ENCODE measurements at regions not wholly inside any gene's neighbourhood (a gene's known extent, or its start where the extent isn't known, plus 50 kb on each side); places are given as distances from the start of the nearest gene placed in this dataset.
"Not testable (repeated sequence)": the region's sequence is repeated elsewhere in the genome, so short reads cannot be mapped to it uniquely, and the experiment has no call there.

DNA sequence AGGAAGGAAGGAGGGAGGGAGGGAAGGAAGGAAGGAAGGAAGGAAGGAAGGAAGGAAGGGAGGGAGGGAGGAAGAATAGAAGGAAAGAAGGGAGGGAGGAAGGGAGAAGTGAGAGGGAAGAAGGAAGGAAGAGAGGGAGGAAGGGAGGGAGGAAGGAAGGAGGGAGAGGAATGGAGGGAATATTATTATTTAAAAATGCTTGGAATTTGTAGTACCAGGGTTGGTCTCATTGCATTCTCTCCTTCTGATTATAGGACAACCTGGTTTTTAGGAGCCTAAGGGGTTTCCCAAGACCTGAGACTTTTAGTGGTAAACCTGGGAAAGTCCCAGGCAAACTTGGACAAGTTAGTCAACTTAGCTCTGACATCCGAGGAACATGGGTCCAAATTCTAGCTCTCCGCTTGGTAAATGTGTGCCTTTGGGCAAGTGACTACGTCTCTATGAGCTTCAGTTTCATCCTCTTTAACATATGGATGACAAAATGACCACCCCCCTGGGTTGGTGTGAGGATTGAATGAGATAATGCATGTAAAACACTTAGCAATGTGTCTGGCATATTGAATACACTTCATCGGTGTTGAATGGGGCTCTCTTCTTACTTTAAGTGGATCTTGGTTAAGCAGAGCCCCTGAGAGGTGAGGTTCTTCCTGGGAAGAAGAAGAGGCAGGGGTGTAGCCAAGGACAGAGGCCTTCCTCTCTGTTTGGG is 690.7 kb upstream of the TBX3 start:
- DNase-seq: no peak
- in situ Hi-C loops (cut with MboI; ENCODE audit: low pct_unique_long_range_greater_than_20kb, low sequenced_read_pairs): no loop called here

DNA sequence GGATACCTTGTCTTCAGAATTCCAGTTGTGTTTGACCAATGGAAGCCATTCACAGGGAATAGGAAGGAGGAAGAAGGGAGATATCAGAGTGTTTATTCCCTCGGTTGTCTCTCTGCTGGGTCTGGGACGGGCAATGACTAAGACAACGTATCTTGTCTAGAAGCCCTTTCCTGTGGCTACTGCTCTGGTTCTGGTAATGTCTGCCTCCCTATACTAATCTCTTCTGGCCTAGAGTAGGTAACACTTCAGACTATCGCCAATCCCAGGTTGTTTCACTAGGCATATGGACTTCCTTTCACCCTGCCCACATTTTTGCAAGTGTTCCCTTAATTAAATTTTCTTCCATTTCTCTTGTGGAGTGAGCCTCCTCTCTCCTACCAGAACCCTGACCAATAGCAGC is 687.7 kb upstream of the TBX3 start:
- in situ Hi-C loops (cut with MboI; ENCODE audit: low pct_unique_long_range_greater_than_20kb, low sequenced_read_pairs): no loop called here
- DNase-seq: no peak

DNA sequence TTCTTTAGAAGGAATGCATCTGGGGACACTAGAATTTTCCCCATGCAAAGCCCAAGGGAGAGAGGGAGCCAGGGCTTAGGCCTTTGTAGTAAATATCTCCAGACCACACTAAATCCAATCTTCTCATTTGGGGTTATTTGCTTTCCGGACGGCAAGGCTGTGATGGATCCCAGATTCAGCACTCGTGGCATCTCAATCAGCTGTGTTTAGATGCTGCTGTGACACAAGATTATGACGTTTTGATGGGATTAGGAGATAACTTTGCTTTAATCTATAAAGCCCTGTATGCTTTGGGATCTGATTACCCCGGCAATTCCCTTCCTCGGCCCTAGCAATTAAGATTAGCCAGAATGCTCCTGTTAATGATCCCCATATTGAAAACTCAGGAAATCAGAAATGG is 686.7 kb upstream of the TBX3 start:
- no peak for DNase-seq
- in situ Hi-C loops (cut with MboI; ENCODE audit: low pct_unique_long_range_greater_than_20kb, low sequenced_read_pairs): no loop called here

DNA sequence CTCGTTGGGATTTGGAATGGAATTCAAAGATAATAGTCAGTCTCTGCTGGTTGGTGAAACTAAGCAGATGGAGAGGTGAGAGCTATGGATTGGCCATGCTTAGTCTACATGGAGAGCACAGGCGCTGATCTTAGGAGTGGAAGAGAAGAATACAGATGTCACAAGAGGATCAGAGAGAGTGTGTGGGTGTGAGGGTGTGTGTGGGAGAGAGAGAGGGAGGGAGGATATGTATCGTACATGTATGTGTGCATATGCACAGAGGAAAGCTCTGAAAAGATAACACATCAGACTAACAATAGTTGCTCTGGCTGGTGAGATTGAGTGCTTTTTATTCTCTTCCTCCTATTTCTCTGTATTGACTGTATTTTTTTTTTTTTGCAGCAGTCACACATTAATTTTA is 686.2 kb upstream of the TBX3 start:
- in situ Hi-C loops (cut with MboI; ENCODE audit: low pct_unique_long_range_greater_than_20kb, low sequenced_read_pairs): no loop called here

DNA sequence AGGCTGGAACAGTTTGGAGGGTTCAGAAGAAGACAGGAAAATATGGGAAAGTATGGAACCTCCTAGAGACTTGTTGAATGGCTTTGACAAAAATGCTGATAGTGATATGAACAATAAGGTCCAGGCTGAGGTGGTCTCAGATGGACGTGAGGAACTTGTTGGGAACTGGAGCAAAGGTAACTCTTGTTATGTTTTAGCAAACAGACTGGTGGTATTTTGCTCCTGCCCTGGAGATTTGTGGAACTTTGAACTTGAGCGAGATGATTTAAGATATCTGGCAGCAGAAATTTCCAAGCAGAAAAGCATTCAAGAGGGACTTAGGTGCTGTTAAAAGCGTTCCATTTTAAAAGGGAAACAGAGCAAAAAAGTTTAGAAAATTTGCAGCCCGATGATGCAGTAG is 682.3 kb upstream of the TBX3 start:
- DNase-seq; in situ Hi-C loops (cut with MboI; ENCODE audit: low pct_unique_long_range_greater_than_20kb, low sequenced_read_pairs): not testable (repeated sequence)

More for the DNA sequence above, 686.2 kb upstream of the TBX3 start:
- no peak for DNase-seq

DNA sequence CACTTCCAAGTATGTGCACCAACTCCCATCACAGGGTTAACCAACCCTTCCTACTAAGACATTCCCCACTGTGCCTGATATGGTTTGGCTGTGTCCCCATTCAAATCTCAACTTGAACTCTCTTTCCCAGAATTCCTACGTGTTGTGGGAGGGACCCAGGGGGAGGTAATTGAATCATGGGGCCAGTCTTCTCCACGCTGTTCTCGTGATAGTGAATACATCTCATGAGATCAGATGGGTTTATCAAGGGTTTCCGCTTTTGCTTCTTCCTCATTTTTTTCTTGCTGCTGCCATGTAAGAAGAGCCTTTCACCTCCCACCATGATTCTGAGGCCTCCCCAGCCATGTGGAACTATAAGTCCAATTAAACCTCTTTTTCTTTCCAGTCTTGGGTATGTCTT is 681.8 kb upstream of the TBX3 start:
- in situ Hi-C loops (cut with MboI; ENCODE audit: low pct_unique_long_range_greater_than_20kb, low sequenced_read_pairs); DNase-seq: not testable (repeated sequence)

DNA sequence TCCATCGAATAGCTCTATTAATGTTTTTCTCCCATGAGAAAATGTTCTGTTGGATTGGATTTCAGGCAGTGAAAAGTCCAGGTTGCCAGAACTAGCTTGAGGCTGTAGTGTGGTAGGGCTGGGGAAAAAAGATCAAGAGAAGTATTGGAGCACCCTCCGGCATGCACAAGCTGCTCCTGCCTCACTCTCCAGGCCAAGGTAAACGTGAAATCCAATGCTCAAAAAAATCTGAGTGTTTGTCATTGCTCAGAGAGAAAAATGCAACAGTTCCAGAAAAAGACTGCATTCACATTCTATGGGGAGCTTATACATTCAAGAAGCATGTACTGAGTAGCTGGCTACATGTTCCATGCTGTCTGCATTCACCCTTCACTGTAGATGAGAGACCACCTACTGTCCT is 680.9 kb upstream of the TBX3 start:
- in situ Hi-C loops (cut with MboI; ENCODE audit: low pct_unique_long_range_greater_than_20kb, low sequenced_read_pairs): no loop called here
- DNase-seq: no peak

DNA sequence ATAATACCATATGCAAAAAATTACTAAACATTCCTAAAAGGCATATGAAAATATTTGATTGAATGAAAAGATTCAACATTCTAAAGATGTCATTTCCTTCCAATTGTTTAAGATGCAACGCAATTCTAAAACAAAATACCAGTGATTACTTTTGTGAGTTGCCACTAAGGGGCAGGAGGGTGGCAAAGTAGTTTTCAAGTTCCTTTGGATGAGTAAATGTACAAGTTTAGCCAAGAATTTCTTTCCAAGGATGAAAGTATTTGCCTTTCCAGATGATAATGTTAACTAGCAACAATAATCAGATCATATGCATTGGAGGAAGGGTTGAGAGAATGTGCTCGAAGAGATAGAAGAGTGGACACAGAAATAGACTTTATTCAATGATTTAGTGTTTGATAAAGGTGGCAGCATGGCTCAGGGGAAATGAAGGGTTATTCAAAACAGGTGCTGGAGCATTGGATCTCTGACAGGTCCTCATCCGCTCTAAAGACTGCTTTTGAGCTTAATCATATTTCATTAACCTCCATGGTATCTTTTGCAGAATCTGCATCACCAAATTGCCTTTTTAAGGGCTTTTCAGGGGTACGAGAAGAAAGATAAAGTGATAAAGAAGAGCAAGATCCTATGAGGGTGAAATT is 678.5 kb upstream of the TBX3 start:
- in situ Hi-C loops (cut with MboI; ENCODE audit: low pct_unique_long_range_greater_than_20kb, low sequenced_read_pairs): no loop called here
- no peak for DNase-seq

DNA sequence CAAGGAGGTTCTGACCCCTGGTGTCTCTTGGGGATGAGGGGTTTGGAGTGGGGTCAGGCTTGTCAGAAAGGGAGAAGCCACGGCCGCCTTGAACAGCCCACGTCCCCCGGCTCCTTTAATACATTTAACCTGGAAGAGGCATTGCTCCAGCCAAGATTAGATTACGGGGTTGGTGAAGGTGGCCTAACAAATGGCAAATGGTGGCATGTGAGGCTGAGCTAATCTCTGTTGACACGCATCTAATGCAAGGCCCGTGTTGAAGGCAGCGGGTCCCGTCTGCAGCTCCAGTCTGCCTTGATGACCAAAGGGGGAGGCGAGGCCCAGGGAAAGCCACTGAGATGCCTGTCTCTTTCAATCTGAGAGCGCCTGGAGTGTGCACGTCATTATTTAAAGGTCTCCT is 673.7 kb upstream of the TBX3 start:
- in situ Hi-C loops (cut with MboI; ENCODE audit: low pct_unique_long_range_greater_than_20kb, low sequenced_read_pairs): no loop called here

DNA sequence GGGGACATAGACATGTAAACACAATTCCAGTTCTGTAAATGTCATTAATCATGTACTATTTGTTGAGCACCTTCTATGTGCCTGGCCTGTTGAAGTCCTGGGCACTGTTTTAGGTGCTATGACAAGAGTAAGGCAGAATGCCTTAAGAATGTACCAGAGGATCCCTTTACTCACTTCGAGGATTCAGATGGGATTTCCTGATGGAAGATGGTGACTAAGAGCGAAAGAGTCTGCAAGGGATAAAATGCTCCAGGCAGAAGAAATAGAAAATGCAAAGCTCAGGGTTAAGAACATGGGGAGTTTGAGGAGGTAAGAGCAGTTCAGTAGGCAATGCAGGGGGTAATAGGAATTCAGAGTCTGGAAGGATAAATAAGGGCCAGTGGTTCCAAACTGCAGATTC is 671.3 kb upstream of the TBX3 start:
- in situ Hi-C loops (cut with MboI; ENCODE audit: low pct_unique_long_range_greater_than_20kb, low sequenced_read_pairs): no loop called here
- no peak for DNase-seq

More for the DNA sequence above, 673.7 kb upstream of the TBX3 start:
- DNase-seq: no peak

DNA sequence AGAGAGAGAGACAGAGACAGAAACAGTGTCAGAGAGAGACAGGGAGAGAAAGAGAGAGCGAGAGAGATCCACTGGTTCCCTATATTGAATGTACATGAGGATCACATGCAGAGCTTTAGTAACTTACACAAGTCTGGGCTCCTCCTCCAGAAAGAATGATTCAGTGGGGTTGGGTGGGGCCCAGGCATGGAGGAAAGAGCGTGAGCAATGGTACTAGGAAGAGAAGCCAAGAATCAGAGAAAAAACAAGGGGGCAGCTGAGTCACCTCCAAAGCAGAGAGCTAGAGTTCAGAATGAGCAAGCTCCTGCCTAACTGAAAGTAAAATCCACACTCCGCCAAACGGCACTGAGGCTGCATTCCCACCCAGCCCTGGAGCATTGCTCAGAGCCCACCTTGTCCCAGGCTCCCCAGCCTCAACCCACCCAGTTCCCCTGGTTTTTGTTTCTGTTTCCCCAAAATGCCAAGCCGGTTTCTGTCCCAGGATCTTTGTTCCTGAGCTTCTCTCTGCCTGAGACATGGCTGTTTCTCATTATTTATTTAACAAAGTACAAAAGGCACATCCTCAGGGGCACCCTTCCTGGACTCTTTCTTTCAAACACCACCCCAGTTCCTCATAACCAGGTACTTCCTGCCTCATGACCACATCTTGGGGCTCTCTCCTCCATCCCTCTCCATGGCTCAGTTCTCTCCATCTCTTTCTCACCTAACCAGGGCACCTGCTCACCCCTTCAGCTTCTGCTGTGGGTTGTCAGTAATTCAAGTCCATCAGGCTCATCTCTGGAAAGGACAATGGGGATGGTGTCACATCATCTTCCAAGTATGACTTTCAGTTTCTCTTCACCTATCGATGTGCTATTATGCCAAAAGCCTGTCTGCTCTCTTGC is 670.3 kb upstream of the TBX3 start:
- DNase-seq: no peak
- in situ Hi-C loops (cut with MboI; ENCODE audit: low pct_unique_long_range_greater_than_20kb, low sequenced_read_pairs): no loop called here

DNA sequence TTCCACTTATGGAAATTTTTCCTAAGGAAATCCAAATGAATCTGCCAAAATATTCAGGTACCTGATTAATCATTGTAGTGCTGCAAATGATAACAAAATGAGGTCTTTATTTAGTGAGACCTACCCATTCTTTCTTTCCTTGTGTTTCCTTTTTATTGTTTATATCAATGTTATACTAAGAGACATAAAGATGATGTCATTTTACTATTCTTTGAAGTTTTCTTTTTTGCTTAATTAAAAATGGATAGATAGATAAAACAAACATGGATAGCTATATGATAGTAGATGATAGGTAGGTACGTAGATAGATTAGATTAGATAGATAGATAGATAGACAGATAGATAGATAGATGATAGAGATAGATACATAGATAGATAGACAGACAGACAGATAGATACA is 669.5 kb upstream of the TBX3 start:
- in situ Hi-C loops (cut with MboI; ENCODE audit: low pct_unique_long_range_greater_than_20kb, low sequenced_read_pairs): no loop called here
- no peak for DNase-seq

DNA sequence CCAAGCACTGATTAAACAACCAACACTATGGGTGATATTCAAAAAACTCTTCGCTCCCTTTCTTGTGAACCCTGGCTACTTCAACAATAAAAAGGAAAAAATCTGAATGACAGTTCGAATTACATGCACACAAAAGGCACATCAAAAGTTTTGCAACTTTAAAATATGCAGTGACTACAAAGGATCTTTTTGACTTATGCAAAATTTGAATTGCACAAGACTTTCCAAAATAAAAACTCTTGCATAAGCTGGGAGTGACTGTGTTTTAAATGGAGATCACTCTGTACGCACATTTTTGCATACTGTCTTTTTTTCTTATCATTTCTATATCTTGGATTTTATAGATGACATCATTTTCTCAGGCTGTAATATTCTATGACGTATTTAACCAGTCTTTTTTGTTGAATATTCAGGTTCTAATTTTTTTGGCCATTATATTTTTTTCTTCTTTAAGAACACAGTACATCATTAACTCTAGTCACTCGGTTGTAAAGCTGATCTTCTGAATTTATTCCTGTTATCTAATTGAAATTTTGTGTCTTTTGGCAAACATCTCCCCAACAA is 667.6 kb upstream of the TBX3 start:
- DNase-seq: no peak
- in situ Hi-C loops (cut with MboI; ENCODE audit: low pct_unique_long_range_greater_than_20kb, low sequenced_read_pairs): no loop called here

DNA sequence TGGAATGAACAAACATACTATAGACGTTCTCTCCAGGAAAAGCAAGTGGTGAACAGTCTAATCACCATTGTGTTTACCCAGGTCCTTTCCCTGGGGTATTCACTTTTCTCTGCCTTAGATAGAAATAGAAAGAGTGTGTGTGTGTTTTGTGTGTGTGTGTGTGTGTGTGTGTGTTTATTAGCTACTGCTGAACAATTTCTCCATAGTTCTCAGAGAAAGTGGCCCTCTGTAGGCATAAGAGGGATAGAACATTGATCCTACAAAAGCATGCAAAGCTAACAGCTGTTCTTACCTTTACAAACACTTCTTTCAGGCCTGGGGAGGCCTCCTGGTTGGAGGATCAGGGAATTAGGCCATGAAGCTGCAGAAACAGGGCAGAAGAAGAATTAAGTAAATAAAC is 665.7 kb upstream of the TBX3 start:
- in situ Hi-C loops (cut with MboI; ENCODE audit: low pct_unique_long_range_greater_than_20kb, low sequenced_read_pairs): no loop called here
- DNase-seq: no peak

DNA sequence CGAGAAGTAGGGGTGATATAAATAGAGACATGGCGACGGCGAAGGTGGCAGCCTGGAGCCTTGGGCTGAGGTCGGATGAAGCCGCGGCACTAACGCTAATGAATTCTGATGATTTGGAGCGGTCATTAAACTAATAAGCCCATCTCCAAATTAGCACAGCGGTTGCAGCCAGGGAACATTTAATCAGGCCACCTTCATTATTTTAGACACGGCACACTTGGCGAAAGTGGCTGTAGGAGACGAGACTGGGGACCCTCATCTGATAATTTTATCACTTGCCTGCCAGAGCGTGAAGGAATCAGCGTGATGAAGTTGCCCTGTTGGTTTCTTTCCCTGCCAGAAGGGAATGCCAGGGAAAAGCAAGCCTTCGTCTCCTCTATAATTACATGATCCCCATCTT is 664.3 kb upstream of the TBX3 start:
- in situ Hi-C loops (cut with MboI; ENCODE audit: low pct_unique_long_range_greater_than_20kb, low sequenced_read_pairs): no loop called here

DNA sequence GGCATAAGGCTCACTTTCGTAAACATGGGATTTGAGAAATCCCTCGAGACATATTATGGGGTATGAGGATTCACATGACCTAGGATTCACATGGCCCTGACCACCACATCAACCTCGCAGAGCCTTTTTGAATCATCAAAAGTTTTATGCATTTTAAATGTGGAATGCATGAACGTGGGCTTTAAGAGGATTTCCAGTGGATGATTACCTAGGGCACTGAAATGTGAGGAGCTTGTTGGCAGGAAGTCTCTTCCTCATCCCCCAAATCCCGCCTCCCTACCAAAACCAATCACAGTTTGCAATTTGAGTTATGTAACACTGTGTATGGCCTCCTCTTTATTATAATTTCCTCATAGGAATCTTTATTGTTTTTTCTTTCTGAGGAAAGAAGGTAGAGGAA is 659.6 kb upstream of the TBX3 start:
- in situ Hi-C loops (cut with MboI; ENCODE audit: low pct_unique_long_range_greater_than_20kb, low sequenced_read_pairs): no loop called here
- DNase-seq: no peak

More for the DNA sequence above, 664.3 kb upstream of the TBX3 start:
- DNase-seq: no peak

DNA sequence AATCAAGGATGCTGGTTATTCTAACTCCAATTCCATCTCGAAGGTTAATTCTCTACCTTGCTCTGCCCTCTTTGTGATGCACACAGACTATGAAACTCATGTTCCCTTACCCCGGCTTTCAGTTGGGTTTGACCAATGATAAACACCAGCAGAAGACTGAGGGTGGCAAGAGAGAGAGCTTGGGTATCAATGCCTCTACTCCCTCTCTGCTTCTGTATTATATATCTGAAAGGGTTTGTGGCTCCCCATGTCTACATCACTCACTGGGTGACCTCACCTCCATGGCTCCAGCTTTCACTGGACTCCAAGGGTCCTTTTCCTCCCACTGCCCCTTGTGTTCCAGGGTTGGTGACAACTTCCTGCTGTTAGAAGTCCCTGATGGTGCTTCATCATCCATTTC is 659.0 kb upstream of the TBX3 start:
- no peak for DNase-seq
- in situ Hi-C loops (cut with MboI; ENCODE audit: low pct_unique_long_range_greater_than_20kb, low sequenced_read_pairs): no loop called here

DNA sequence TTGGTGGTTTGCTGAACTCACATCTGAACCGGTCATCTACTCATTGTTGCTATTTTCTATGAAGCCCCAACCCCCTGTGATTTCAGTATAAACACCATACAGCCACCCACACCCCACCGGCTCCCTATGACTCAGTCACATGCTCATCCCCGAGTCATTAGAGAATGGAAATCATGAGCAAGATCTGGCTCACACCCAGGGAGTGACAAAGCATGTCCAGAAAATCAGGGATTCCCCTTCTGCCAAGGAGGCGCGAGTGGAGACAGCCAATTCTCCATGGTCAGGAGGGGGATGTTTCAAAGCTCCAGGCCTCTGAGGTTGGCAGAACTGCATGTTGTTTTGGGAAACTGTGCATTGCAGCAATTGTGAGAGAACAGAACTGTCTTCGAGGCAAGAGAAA is 657.5 kb upstream of the TBX3 start:
- in situ Hi-C loops (cut with MboI; ENCODE audit: low pct_unique_long_range_greater_than_20kb, low sequenced_read_pairs): no loop called here
- DNase-seq: no peak

DNA sequence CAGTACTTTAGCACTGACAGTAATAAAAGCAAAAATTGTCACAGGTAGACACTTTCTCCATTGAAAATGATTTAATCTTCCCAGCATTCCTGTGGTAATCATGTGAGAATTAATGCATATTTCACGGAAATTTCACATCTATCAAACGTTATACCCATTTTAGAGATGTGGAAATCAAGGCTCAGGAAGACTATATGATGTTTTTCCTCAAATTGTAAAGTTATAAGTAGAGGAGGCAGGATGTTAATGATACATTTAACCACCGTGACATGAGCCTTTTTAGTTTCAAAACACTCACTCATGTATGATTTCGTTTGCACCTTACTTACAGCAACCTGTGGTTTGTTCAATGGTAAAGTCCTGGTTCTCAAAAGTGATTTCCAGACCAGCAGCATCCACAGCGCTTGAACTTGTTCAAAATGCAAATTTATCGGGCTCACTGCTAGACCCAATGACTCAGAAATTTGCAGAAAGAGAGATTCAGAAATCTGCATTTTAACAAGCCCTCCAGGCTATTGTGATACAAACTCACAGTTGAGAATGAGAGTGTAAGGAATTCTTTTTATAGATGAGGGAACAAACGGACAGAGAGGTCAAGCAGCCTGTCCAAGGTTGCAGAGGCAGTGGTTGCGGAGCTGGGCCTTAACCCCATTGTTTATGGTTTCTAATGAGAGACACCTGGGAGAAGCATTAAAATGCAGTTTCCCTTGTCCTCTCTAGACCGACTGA is 654.8 kb upstream of the TBX3 start:
- no peak for DNase-seq
- in situ Hi-C loops (cut with MboI; ENCODE audit: low pct_unique_long_range_greater_than_20kb, low sequenced_read_pairs): no loop called here
